ENCODE measurements at regions not wholly inside any gene's neighbourhood (a gene's known extent, or its start where the extent isn't known, plus 50 kb on each side); places are given as distances from the start of the nearest gene placed in this dataset.

- peak overlapping the region; percentile 52 for H3K4me3 ChIP-seq (ENCODE audit: low read length, poor library complexity, severe bottlenecking)
Measured at GRCh38 chr1:54480525-54480848, 67.5 kb upstream of the ACOT11 start.

GRCh38 chr1:54479841-54480524, 68.0 kb upstream of the ACOT11 start:
- no peaks in the 10 kb centered on the region for H4K20me1 ChIP-seq (ENCODE audit: insufficient read depth, low read length, poor library complexity, severe bottlenecking)
- peak overlapping the region; percentile 52 for H3K4me3 ChIP-seq (ENCODE audit: low read length, poor library complexity, severe bottlenecking)
- H3K27me3 ChIP-seq (ENCODE audit: insufficient read depth, low read length, poor library complexity, severe bottlenecking), result no peaks in the 10 kb centered on the region
- no peaks in the 10 kb centered on the region for H3K9me2 ChIP-seq (replicated peaks; ENCODE audit: low read depth, low read length)
- H2AFZ ChIP-seq (ENCODE audit: low read length), result peak overlapping the region; percentile 76
- peaks cover 44% of the 10 kb centered on the region for H3K4me1 ChIP-seq (ENCODE audit: insufficient read depth, low read length, poor library complexity, severe bottlenecking)
- peak overlapping the region; percentile 59 for H3K4me2 ChIP-seq (ENCODE audit: low read depth, low read length, poor library complexity, severe bottlenecking)
- H3K9ac ChIP-seq (ENCODE audit: low read depth, low read length, poor library complexity, severe bottlenecking), result peak overlapping the region; percentile 66
- H3K9me3 ChIP-seq (ENCODE audit: insufficient read depth, low read depth, low read length), result no peaks in the 10 kb centered on the region
- TF ChIP-seq EZH2phosphoT487 (IDR thresholded peaks at IDR 0.05; ENCODE audit: borderline replicate concordance), result no peak
- no peak for TF ChIP-seq CTCF (conservative IDR thresholded peaks at IDR 0.05; ENCODE audit: low read length)
- no peaks in the 10 kb centered on the region for H3K36me3 ChIP-seq (ENCODE audit: insufficient read depth, low read length)
- H3K79me2 ChIP-seq (ENCODE audit: insufficient read depth, low read length), result no peaks in the 10 kb centered on the region
- no peaks in the 10 kb centered on the region for H3F3A ChIP-seq (ENCODE audit: low read depth)

More at GRCh38 chr1:54480525-54480848, 67.5 kb upstream of the ACOT11 start:
- H2AFZ ChIP-seq (ENCODE audit: low read length), result peak overlapping the region; percentile 76
- peaks cover 40% of the 10 kb centered on the region for H3K4me1 ChIP-seq (ENCODE audit: insufficient read depth, low read length, poor library complexity, severe bottlenecking)
- peak overlapping the region; percentile 66 for H3K9ac ChIP-seq (ENCODE audit: low read depth, low read length, poor library complexity, severe bottlenecking)
- no peaks in the 10 kb centered on the region for H3K79me2 ChIP-seq (ENCODE audit: insufficient read depth, low read length)
- H4K20me1 ChIP-seq (ENCODE audit: insufficient read depth, low read length, poor library complexity, severe bottlenecking), result no peaks in the 10 kb centered on the region
- no peaks in the 10 kb centered on the region for H3F3A ChIP-seq (ENCODE audit: low read depth)
- H3K27me3 ChIP-seq (ENCODE audit: insufficient read depth, low read length, poor library complexity, severe bottlenecking), result no peaks in the 10 kb centered on the region
- H3K4me2 ChIP-seq (ENCODE audit: low read depth, low read length, poor library complexity, severe bottlenecking), result peak overlapping the region; percentile 59
- H3K36me3 ChIP-seq (ENCODE audit: insufficient read depth, low read length), result no peaks in the 10 kb centered on the region
- TF ChIP-seq CTCF (conservative IDR thresholded peaks at IDR 0.05; ENCODE audit: low read length) (no peak), EZH2phosphoT487 (IDR thresholded peaks at IDR 0.05; ENCODE audit: borderline replicate concordance) (no peak)
- no peaks in the 10 kb centered on the region for H3K9me2 ChIP-seq (replicated peaks; ENCODE audit: low read depth, low read length)
- H3K9me3 ChIP-seq (ENCODE audit: insufficient read depth, low read depth, low read length), result no peaks in the 10 kb centered on the region

- TF ChIP-seq EZH2phosphoT487 (IDR thresholded peaks at IDR 0.05; ENCODE audit: borderline replicate concordance) (no peak), CTCF (conservative IDR thresholded peaks at IDR 0.05; ENCODE audit: low read length) (no peak)
- no peak overlapping the region for H3K4me3 ChIP-seq (ENCODE audit: low read length, poor library complexity, severe bottlenecking)
- no peaks in the 10 kb centered on the region for H3K27me3 ChIP-seq (ENCODE audit: insufficient read depth, low read length, poor library complexity, severe bottlenecking)
- H3K36me3 ChIP-seq (ENCODE audit: insufficient read depth, low read length), result no peaks in the 10 kb centered on the region
- no peak overlapping the region for H2AFZ ChIP-seq (ENCODE audit: low read length)
- H3K4me1 ChIP-seq (ENCODE audit: insufficient read depth, low read length, poor library complexity, severe bottlenecking), result peaks cover 44% of the 10 kb centered on the region
- no peaks in the 10 kb centered on the region for H3K9me2 ChIP-seq (replicated peaks; ENCODE audit: low read depth, low read length)
- no peaks in the 10 kb centered on the region for H3K9me3 ChIP-seq (ENCODE audit: insufficient read depth, low read depth, low read length)
- no peak overlapping the region for H3K9ac ChIP-seq (ENCODE audit: low read depth, low read length, poor library complexity, severe bottlenecking)
- no peaks in the 10 kb centered on the region for H4K20me1 ChIP-seq (ENCODE audit: insufficient read depth, low read length, poor library complexity, severe bottlenecking)
- no peaks in the 10 kb centered on the region for H3K79me2 ChIP-seq (ENCODE audit: insufficient read depth, low read length)
- H3F3A ChIP-seq (ENCODE audit: low read depth), result no peaks in the 10 kb centered on the region
- no peak overlapping the region for H3K4me2 ChIP-seq (ENCODE audit: low read depth, low read length, poor library complexity, severe bottlenecking)
Measured at GRCh38 chr1:54479251-54479650, 68.8 kb upstream of the ACOT11 start.

Measured in Loucy (cell line).